Putamen (tissue), 1 donor: ENCODE measurements at regions not wholly inside any gene's neighbourhood (a gene's known extent, or its start where the extent isn't known, plus 50 kb on each side); places are given as distances from the start of the nearest gene placed in this dataset.
A peak's percentile ranks its signal among the peaks of the same experiment; 100 is the strongest.
"Not testable (repeated sequence)": the region's sequence is repeated elsewhere in the genome, so short reads cannot be mapped to it uniquely, and the experiment has no call there.

ENCODE experiments used
- DNase-seq: peaks from one replicate; pipeline ENCODE4 v3.0.0-alpha.2; 2016; ENCODE audit warnings: low spot score

DNA sequence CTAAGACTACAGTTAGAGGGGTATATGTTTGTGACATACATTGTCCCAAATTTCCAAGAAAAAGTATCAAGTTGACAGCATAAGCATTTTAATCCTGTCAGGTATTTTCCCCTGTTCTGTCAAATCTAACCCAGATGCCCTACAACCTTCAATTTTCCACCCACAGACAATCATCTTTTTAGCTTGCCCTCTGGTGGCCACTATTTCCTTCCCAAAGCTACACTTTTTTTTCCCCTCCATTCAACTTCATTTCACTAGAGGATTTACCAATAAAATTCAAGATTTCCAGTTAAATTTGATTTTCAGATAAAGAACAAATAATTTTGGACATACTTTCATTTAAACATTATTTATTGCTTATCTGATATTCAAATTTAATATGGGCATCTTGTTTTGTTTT lies 286.6 kb downstream of the TENT5A start:
- DNase-seq: no peak

DNA sequence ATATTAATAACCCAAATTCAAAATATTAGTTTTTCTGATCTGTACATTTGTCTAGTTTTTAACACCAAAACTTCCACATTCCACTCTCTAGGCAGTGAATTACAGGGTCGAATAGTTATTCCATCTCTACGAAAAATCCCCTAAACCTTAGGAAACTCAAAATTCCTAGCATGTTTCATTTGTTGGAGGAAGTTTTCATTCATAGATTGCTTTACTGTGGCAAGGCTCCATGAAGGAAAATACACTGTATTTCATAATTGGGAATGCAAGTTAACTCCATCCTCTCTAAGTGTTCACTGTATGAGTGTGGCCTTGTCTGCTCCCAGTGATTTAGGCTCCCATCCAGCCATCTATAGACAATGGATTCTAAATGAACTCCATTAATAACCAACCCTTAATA lies 296.1 kb downstream of the TENT5A start:
- no peak for DNase-seq

DNA sequence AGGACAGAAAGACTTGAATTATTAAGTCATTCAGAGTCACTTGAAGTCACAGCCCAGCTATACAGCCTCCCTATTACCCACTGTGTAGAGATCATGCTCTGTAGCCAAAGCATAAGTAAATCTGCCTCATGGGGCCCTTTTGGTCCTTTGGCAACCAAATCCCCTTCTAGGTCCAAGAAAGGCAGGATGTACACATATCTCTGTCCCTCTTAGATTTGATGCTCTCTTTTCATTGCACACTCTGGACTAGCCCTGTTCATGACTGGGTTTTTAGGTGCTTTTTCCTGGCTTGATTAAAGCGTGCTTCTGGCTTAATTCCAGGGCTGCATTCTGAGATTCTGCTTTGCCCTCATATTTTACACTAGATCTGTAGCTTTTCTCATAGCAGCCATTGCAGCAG lies 296.8 kb downstream of the TENT5A start:
- no peak for DNase-seq

DNA sequence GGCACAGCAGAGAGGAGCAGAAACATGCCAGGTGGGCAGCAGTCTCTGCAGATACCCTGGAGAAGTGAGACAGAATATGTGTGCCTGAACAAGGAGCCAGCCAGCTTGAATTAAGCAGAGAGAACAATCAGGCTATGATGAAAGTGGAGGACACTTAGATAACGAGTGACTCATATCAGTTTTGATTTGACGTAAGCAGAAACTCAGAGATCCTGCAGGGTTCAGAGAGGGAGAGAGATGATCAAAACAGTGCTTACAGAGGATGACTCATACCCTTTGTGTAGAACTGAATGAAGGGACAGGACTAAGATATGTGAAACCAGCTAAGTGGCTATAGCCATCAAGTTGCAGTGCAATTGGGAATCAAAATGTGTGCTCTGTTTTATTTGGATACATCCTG lies 300.7 kb downstream of the TENT5A start:
- peak; percentile 18 for DNase-seq

DNA sequence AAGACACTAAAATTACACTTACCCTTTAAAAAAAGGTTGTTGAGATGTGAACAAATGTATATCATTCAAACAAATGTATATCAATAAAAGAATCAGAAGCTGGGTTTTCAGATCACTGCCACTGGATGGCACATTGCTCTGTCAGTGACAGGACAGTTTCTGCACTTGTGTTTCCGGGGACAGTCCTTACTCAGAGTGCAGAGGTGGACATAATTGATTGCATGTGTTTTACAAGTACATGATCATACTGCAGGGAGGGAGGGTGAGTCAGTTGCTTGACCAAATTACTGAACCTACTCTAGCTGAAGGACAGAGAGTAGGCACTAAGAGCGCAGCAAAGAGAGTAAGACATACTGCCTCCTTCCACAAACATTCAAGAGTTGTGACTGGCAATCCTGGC lies 302.3 kb downstream of the TENT5A start:
- DNase-seq: no peak

DNA sequence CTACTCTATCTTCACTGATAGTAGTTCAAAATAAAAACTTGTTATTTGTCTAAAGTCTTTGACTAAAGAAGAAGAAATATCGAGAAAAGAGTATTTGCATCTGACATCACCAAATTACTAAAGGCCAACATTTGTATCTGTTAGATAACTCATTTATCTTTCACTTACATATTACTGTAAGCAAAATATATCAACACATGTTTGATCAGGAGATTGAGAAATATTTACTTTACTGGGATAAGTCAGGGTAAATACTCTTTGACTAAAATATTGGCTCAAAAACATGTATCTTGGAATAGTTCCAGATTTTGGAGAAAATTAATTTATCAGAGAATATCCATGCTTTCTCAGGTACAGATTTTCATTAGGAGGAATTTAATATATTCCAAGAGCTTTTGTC lies 306.0 kb downstream of the TENT5A start:
- no peak for DNase-seq

DNA sequence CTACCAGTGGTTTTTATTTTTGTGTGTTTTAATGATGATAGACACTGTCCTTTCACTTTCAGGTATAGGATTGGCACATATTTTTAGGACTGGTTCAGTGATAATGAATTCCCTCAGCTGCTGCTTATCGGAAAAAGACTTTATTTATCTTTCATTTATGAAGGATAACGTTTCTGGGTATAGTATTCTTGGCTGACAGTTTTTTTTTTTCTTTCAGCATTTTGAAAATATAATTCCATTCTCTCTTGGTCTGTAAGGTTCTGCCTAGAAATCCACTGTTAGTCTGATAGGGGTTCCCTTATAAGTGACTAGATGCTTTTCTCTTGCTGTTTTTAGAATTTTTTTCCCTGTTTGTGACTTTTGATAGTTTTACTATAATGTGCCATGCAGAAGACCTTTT lies 313.1 kb downstream of the TENT5A start:
- no peak for DNase-seq

DNA sequence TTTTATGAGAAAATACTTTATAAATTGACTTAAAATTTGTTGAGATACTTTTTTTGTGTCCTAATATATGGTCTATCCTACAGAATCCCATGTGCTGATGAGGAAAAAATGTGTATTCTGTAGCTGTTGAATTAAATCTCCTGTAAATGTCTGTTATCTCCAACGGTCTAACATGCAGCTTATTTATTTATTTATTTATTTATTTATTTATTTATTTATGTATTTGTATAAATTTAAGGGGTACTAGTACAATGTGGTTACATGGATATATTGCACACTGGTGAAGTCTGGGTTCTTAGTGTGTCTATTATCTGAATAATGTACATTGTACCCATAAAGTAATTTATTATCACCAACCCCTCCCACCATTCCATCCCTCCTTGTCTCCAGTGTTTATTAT lies 315.5 kb downstream of the TENT5A start:
- DNase-seq: no peak

DNA sequence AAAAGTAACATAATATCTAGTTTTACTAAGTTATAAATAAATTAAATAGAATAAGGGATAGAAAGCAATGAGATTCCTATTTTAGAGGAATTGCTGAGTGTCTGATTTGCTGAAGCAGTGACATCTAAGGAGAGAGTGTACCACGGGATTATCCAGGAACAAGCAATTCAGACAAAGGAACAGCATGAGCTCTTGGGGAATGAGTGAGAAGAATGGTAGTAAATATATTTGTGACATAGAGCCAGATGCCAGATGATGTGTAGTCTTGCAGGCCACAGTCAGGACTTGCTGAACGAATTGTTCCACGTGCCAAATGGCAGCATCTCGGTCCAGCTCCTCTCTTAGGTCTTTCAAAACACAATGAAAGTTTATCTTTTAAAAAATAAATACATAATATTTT lies 339.2 kb downstream of the TENT5A start:
- DNase-seq: no peak

DNA sequence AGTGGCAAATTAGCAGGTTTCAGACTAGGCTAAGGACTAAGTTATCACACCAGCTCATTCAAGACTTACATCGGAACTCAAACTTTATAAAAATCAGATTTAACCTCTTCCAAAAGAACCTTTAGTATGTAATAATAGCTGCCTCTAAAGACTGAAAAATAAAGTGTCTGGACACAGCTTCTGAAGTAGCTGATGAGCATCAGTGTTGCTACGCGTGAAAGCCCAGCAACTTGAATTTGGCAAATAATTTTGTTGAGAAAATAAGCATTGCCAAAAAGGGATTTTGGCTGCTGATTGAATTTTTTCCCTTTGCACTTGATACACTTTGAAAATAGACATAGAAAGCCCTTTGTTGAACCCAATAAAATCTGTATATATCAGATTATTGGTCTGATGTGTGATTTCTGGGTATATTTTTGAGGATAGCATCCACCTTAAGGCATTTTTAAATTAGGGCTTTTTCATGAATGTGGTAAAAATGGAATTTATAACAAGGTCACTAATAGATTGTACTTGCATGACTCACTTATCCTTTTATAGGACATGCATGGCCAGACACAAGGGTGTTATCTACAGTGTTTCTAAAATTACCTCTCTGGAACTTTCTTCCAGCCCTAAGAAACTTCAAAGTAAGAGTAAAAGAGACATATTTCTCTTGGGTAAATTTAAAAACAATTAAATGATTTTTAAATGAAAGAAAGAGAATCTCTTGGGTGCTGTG lies 350.4 kb downstream of the TENT5A start:
- DNase-seq: no peak

DNA sequence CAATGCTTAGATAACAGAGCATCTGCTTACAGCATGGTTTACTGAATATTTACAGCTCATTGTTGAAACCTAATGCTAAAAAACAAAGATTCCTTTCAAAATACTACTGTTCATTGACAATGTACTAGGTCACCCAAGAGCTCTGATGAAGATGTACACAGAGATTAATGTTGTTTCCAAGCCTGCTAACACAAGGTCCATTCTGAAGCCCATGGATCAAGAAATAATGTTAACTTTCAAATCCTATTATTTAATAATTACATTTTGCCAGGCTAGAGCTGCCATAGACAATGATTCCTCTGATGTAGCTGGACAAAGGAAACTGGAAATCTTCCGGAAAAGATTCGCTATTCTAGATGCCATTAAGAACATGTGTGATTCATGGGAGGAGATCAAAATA lies 355.6 kb downstream of the TENT5A start:
- DNase-seq: no peak

DNA sequence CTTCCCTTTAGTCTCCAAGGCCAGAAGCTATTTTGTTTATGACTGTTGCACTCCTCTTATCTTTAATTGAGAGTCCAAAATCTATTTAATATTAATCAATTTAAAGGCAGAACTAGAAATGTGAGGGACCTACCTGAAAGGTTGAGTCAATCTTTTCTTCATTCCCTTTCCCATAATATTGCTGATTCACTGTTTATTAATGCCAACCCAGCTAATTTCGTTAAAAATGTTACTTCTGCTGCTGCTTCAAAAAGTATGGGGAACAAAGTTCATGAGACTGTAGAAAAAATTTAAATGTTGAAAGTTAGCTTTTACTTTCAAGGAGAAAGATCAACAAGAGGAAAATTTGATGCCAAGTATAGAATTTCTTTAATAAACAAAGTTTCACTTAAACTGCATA lies 365.3 kb downstream of the TENT5A start:
- no peak for DNase-seq

DNA sequence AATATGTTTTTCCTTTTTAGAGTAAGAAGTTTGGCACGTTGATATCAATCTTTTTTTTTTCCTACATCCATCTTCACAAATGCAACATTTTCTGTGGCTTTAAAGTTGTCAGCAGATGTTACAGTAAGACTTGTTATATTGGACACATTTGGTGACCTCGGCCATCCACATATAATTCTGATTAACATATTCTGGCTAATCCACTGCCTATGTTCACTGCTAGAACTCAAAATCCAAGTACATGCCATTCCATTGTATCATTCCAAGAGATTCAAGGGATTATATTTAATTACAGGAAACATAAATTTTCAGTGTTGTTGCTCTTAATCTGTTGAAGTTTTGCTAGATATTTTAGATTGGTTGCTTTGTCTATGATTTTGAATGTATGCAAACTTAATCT lies 367.6 kb downstream of the TENT5A start:
- DNase-seq: no peak

DNA sequence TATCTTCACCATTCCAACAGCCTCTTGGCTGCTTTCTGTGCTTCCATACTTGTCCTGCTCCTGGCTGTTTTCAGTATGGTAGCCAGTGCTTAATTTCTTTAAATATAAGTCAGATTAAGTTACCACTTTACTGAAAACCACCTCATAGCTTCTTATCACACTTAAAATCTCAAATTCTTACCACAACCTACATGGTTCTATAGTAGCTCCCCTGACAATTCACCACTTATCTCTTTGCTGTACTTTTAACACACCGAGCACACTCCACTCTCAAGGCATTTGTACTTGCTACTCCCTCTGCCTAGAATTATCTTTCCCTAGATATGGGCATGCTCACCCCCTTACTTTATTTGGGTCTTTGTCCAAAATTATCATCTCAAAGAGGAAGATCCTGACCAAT lies 369.0 kb downstream of the TENT5A start:
- no peak for DNase-seq

DNA sequence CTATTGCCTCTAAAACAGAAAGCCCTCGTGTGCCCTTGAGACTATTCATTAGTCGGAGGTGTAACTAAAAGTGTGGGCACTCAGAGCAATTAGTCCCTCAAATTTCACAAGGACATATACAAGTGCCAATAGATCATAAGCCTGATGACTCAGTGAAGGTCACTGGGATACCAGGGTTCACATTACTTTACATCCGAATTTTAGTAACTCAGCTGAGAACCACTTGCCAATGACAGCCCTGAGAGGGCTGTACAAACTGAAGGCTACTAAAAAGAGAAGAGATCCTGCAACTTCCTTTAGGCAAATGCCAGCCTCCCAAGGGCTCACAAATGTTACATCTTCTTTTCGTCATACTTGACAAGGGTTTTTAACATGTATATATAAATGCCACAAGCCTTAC lies 369.6 kb downstream of the TENT5A start:
- DNase-seq: no peak

DNA sequence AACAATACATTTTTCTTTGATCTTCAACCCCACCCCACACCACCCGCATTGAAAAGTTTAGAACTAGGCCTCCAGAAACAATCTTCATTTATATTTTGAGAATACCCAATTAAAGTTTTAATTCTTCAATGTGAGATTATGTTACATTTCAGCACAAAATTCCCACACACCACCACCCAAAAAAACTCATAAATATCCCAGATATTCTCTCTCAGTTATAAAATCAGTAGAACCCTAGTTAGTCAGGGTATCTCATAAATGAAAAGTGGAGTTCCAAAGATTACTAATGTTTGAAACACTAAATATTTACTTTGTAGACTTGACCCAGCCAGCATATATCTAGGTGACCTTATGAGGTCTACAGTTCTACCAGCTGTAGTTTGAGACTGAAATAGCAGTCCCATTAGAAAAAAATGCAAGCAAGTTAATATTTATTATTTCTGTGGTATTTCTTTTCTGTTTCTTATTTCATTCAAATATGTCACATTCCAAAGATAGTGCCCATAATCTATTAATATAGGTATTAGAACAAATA lies 371.0 kb downstream of the TENT5A start:
- DNase-seq: no peak

DNA sequence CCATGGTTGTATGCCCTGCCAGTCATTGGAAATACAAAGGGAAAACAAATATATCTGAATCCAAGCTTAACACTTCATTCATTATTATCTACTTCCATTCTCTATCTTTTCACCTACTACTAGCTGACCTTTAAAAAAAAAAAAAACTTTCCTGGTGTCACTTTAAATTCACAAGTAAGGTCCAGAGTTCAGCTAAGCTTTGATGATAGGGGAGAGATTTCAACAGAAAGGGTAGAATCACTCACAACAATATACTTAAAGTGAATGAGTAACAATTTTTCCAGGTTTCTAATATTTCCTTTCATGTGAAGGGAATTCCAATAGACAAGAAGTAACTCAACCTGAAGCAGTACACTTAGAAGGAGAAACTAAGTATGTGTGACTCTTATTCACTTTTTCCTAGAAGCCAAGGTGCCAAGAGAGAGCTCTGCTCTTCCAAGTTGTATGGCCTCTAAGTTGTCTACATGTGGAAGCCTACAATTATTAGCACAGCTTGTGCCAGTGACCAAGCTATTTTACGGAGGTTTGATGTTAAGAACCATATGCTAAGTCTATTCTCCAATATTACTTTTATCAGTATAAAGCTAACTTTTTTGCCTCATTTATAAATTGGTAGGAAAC lies 371.7 kb downstream of the TENT5A start:
- DNase-seq: no peak

DNA sequence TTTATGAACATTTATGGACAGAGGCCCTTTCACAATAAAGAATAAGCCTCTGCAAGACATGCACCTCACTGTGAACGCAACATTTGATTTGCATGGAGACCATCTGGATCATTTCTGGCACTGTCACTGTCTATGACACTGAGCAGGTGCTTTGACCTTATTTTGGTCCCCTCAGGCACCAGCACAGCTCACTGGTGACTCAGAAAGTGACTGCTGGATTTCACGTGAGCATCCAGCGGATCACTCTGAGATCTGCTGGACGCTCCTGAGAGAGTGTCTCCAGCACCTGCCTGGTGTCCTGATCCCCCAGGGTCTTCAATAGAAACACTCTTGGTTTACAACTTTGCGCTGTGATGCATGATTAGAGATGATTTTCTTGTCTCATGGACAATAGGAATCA lies 375.7 kb downstream of the TENT5A start:
- DNase-seq: no peak

DNA sequence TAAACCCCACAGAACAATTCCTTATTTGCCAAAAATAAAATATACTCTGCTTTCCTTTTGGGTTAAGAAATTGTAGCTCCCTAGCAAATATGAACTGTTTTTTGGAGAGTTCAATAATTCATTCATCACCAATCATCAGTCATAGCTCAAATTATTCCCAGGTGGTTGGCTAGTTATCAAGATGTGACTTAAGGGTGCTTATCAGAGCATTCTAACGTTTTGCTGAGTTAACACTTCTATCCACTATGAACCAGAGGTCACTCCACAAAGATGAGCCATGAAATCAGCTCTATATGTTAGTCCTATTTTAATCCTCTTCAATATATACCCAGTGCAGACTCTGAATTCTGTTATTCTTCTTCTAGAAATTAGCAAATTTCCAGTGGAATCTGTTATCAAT lies 379.1 kb downstream of the TENT5A start:
- DNase-seq: no peak

DNA sequence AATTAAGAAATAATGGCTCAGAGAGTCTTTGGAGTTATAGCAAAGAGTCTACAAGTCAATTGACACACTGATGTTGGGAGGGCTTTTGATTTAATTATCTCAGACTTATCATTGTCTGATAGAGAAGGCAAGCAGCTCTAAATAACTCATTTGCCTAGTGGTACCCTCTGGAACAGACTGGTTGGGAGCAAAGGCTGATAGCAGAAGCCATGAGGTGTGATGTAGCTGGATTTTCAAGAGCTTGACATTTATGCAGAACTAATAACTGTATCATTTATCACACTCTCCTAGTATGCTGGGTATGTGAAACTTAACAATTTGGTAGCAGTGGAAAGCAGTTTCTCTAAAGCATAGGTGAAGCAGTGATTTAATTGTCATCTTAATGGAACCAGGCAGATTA lies 380.6 kb downstream of the TENT5A start:
- DNase-seq: no peak

DNA sequence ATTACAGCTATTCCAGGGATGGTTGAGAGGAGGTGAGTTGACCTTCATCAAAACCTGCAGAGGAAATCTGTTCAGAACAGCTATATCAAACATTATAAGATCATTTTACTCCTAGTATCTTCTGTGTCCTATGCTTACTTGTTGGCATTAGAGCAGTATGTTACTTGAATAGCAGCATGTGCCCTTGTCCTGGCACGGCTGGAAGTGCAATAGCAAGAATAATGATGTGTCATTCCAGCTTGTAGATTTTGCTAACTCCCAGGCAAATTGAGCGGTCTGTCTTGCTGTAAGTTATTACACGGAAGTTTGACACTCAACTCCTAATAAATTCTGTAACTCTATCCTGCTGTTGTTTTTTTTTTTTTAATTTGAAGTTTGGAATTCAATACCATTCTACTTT lies 385.5 kb downstream of the TENT5A start:
- no peak for DNase-seq

DNA sequence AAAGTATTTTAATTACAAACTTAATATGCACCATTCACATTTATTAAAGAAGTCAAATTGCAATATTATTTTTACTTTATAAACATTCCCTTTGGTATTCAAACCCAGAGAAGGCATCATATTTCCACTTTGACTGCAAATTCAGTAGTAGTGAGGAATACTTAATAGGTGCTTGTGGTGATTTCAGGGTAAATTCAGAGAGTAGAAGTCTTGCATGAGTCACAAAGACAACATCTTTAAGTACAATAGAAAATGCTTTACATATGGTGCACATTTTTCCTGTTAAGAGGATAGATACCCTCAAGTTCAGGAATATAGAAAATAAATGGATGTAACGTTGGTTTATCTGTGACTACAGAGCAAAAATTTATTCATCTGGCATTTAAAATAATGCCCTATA lies 390.2 kb downstream of the TENT5A start:
- DNase-seq: no peak

DNA sequence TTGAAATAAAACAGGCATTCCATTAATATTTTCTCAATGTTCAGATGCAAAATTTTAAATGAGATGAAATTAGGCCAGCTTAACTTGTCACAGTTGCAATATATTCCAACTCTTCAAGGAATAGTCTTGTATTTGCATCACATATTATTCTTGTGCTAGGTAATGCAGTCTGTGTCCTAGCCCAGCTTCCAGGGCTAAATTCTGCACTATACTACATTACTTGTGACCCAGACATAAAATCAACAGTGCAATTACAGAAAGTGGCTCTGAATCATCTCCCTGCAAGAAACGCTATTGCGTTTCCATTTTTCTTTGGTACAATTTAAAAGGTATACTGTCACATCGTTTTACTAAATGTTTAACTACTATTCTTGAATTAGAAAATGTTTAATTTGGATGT lies 399.2 kb downstream of the TENT5A start:
- no peak for DNase-seq

DNA sequence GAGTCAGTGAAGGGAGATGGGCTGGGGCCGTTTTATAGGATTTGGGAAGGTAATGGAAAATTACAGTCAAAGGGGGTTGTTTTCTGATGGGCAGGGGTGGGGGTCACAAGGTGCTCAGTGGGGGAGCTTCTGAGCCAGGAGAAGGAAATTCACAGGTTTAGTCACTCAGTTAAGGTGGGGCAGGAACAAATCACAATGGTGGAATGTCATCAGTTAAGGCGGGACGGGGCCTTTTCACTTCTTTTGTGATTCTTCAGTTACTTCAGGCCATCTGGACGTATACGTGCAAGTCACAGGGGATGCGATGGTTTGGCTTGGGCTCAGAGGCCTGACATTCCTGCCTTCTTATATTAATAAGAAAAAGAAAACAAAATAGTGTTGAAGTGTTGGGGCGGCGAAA lies 408.5 kb downstream of the TENT5A start:
- not testable (repeated sequence) for DNase-seq
